HepG2 (cell line): ENCODE measurements at regions not wholly inside any gene's neighbourhood (a gene's known extent, or its start where the extent isn't known, plus 50 kb on each side); places are given as distances from the start of the nearest gene placed in this dataset.

Source experiments
- ATAC-seq: fragments of 200-7000 bp; cut with Tn5 transposase; 3 replicates; pipeline ENCODE4 v1.9.1; 2020; ENCODE audit warnings: mild to moderate bottlenecking, moderate library complexity
- BruUV-seq: library from RNA; stranded (reverse); fragments of 400-500 nt; replicated peaks from 2 replicates; lab custom pipeline; 2021; lab: Mats Ljungman, UMichigan
- CTCF ChIA-PET: fragments of 300-600 bp; formaldehyde crosslinking; extraction: SDS; loops from one replicate; lab custom pipeline; 2021; ENCODE audit warnings: low total read pairs, inconsistent platforms, low intra/inter-chr PET ratio; lab: Yijun Ruan, JAX
- POLR2A ChIA-PET: fragments of 350-600 bp; sonication (Branson Sonifier 250); formaldehyde crosslinking; loops from one replicate; lab custom pipeline; 2020; ENCODE audit warnings: antibody characterized with exemption, inconsistent platforms; lab: Yijun Ruan, JAX
- DNase-seq: peaks from one replicate; pipeline ENCODE4 v3.0.0-alpha.2; 2015; ENCODE audit warnings: low spot score
- FAIRE-seq: peaks from 3 replicates; lab custom pipeline; 2011; peaks lifted over from hg19 to GRCh38; lab: Jason Lieb, UNC
- H2AFZ ChIP-seq: one replicate; pipeline ENCODE4 v1.6.1; 2011; ENCODE audit warnings: low read length, inconsistent platforms
- H3K27ac ChIP-seq: fragments of 300-600 bp; 3 replicates; pipeline ENCODE4 v1.8.0; 2011; ENCODE audit warnings: mixed run types, mild to moderate bottlenecking, mixed read lengths, low read length, inconsistent platforms; ENCODE audit not compliant: insufficient read depth; ENCODE audit errors: extremely low read length
- H3K27me3 ChIP-seq, 2 experiments: fragments of 200-600 bp in 1 of 2; 2 replicates in 1 of 2; 3 replicates in 1 of 2; pipeline versions ENCODE4 v1.6.0 to v1.8.0; 2011; ENCODE audit warnings: low read length in 2 of 2, mild to moderate bottlenecking in 2 of 2, moderate library complexity in 2 of 2, inconsistent platforms in 1 of 2; ENCODE audit not compliant: insufficient read depth in 2 of 2, control insufficient read depth in 1 of 2
- H3K36me3 ChIP-seq, 2 experiments: fragments of 200-600 bp in 1 of 2; replicated peaks in 1 of 2; 2 replicates in 1 of 2; 3 replicates in 1 of 2; pipeline versions ENCODE4 v1.5.1 to v1.8.0; 2011; ENCODE audit warnings: low read length in 2 of 2, inconsistent platforms in 1 of 2; ENCODE audit not compliant: insufficient read depth in 2 of 2, control insufficient read depth in 1 of 2
- H3K4me1 ChIP-seq: 2 replicates; pipeline ENCODE4 v1.5.1; 2012; ENCODE audit warnings: low read length, inconsistent platforms; ENCODE audit not compliant: insufficient read depth
- H3K4me2 ChIP-seq: 2 replicates; pipeline ENCODE4 v1.6.0; 2011; ENCODE audit warnings: low read depth, low read length, inconsistent platforms
- H3K4me3 ChIP-seq, 3 experiments: fragments of 200-600 bp in 1 of 3; sonication (generic), shearing (Covaris generic) in 1 of 3; replicated peaks in 1 of 3; 2 replicates each; pipeline ENCODE4 v1.5.1; 2011 to 2016; ENCODE audit warnings: low read length in 3 of 3, inconsistent platforms in 2 of 3, low read depth in 2 of 3, mild to moderate bottlenecking in 2 of 3, control low read depth in 1 of 3, mixed read lengths in 1 of 3; ENCODE audit not compliant: insufficient read depth in 1 of 3
- H3K79me2 ChIP-seq: one replicate; pipeline ENCODE4 v1.6.1; 2011; ENCODE audit warnings: low read length, inconsistent platforms; ENCODE audit not compliant: insufficient read depth
- H3K9ac ChIP-seq: 2 replicates; pipeline ENCODE4 v1.6.0; 2011; ENCODE audit warnings: mild to moderate bottlenecking, low read depth, low read length, inconsistent platforms; ENCODE audit not compliant: insufficient read depth
- H3K9me3 ChIP-seq: 2 replicates; pipeline ENCODE4 v1.5.1; 2012; ENCODE audit warnings: mild to moderate bottlenecking, low read length
- H4K20me1 ChIP-seq: 2 replicates; pipeline ENCODE4 v1.6.0; 2011; ENCODE audit warnings: inconsistent platforms, mild to moderate bottlenecking, low read length, moderate library complexity; ENCODE audit not compliant: insufficient read depth
- KDM5B ChIP-seq: sonication (generic); formaldehyde crosslinking; IDR thresholded peaks from 2 replicates; pipeline ENCODE4 v1.4.0; 2020; ENCODE audit warnings: missing genetic modification reagents, mild to moderate bottlenecking, borderline replicate concordance
- MIXL1 ChIP-seq: IDR thresholded peaks from 2 replicates; pipeline ENCODE4 v1.6.1; 2016
- NCOR1 ChIP-seq: fragments of 200-600 bp; sonication (generic); IDR thresholded peaks from 2 replicates; pipeline ENCODE4 v1.7.0; 2017; ENCODE audit warnings: antibody characterized with exemption, low read length, borderline replicate concordance
- RFX3 ChIP-seq: IDR thresholded peaks from 2 replicates; pipeline ENCODE4 v1.6.1; 2016; ENCODE audit warnings: missing biosample characterization, missing genetic modification reagents
- TBX3 ChIP-seq: fragments of 450-650 bp; IDR thresholded peaks from 2 replicates; pipeline ENCODE4 v1.6.1; 2017; ENCODE audit warnings: antibody characterized with exemption, mild to moderate bottlenecking, inconsistent platforms, borderline replicate concordance
- ZFP62 ChIP-seq: sonication (generic); formaldehyde crosslinking; IDR thresholded peaks from 2 replicates; pipeline ENCODE4 v1.4.0; 2020; ENCODE audit warnings: missing genetic modification reagents
- ZNF431 ChIP-seq: sonication (generic); formaldehyde crosslinking; IDR thresholded peaks from 2 replicates; pipeline ENCODE4 v1.9.0; 2022; ENCODE audit warnings: missing genetic modification reagents, low read depth, mild to moderate bottlenecking, borderline replicate concordance
- ZNF552 ChIP-seq: sonication (generic); formaldehyde crosslinking; IDR thresholded peaks from 2 replicates; pipeline ENCODE4 v1.9.0; 2022; ENCODE audit warnings: missing genetic modification reagents, mild to moderate bottlenecking, borderline replicate concordance
- ZNF878 ChIP-seq: sonication (generic); formaldehyde crosslinking; IDR thresholded peaks from 2 replicates; pipeline ENCODE4 v1.8.1; 2023; ENCODE audit warnings: mild to moderate bottlenecking, missing genetic modification reagents, moderate library complexity
- WGBS: methylation state at CpG from one replicate; pipeline ENCODE4 v1.1.6; 2017; ENCODE audit warnings: low lambda C conversion rate; 5-methylcytosine and 5-hydroxymethylcytosine counted together
- in situ Hi-C: cut with HindIII; loops from 2 replicates; pipeline ENCODE4 v1.10.0; 2017; ENCODE audit warnings: low pct_unique_long_range_greater_than_20kb; ENCODE audit not compliant: extremely low pct_ligation_motif_present
- intact Hi-C: fragments of 100-400 bp; cut with micrococcal nuclease; formaldehyde crosslinking; loops from one replicate; pipeline ENCODE4 v1.10.0; 2022; ENCODE audit not compliant: unreplicated experiment
- TF ChIP-seq, protein P1 (sequence below): sonication (generic); formaldehyde crosslinking; IDR thresholded peaks from 2 replicates; pipeline ENCODE4 v1.4.0; 2020; ENCODE audit warnings: mild to moderate bottlenecking, missing genetic modification reagents

- ChIA-PET CTCF (no interaction called here), POLR2A (no interaction called here)
- no TSS peak for BruUV-seq
- no peaks in the 10 kb centered on the region; a peak in 1 of 5 replicates for H3K27me3 ChIP-seq
- H3K79me2 ChIP-seq, result no peaks in the 10 kb centered on the region
- DNase-seq (no peak), FAIRE-seq (no peak), ATAC-seq (no peak)
- no peaks in the 10 kb centered on the region for H4K20me1 ChIP-seq
- no peaks in the 10 kb centered on the region for H3K36me3 ChIP-seq
- TF ChIP-seq MIXL1 (CRISPR knock-in tag) (no peak), KDM5B (CRISPR knock-in tag) (no peak), NCOR1 (no peak), ZFP62 (CRISPR knock-in tag) (no peak), ZNF552 (CRISPR knock-in tag) (no peak), RFX3 (CRISPR knock-in tag) (no peak), ZNF878 (no peak), TBX3 (no peak), ZNF431 (CRISPR knock-in tag) (no peak)
- TF ChIP-seq, protein P1, sequence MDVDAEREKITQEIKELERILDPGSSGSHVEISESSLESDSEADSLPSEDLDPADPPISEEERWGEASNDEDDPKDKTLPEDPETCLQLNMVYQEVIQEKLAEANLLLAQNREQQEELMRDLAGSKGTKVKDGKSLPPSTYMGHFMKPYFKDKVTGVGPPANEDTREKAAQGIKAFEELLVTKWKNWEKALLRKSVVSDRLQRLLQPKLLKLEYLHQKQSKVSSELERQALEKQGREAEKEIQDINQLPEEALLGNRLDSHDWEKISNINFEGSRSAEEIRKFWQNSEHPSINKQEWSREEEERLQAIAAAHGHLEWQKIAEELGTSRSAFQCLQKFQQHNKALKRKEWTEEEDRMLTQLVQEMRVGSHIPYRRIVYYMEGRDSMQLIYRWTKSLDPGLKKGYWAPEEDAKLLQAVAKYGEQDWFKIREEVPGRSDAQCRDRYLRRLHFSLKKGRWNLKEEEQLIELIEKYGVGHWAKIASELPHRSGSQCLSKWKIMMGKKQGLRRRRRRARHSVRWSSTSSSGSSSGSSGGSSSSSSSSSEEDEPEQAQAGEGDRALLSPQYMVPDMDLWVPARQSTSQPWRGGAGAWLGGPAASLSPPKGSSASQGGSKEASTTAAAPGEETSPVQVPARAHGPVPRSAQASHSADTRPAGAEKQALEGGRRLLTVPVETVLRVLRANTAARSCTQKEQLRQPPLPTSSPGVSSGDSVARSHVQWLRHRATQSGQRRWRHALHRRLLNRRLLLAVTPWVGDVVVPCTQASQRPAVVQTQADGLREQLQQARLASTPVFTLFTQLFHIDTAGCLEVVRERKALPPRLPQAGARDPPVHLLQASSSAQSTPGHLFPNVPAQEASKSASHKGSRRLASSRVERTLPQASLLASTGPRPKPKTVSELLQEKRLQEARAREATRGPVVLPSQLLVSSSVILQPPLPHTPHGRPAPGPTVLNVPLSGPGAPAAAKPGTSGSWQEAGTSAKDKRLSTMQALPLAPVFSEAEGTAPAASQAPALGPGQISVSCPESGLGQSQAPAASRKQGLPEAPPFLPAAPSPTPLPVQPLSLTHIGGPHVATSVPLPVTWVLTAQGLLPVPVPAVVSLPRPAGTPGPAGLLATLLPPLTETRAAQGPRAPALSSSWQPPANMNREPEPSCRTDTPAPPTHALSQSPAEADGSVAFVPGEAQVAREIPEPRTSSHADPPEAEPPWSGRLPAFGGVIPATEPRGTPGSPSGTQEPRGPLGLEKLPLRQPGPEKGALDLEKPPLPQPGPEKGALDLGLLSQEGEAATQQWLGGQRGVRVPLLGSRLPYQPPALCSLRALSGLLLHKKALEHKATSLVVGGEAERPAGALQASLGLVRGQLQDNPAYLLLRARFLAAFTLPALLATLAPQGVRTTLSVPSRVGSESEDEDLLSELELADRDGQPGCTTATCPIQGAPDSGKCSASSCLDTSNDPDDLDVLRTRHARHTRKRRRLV (CRISPR knock-in tag), result no peak
- no peaks in the 10 kb centered on the region for H3K9me3 ChIP-seq
- intact Hi-C loops (no loop called here), in situ Hi-C loops (no loop called here)
- H2AFZ ChIP-seq, result no peak overlapping the region
- no peak overlapping the region for H3K4me3 ChIP-seq
- H3K27ac ChIP-seq, result no peak overlapping the region
- no peak overlapping the region for H3K4me2 ChIP-seq
- WGBS, result 0% methylated on average over 1 of the region's 1 CpG
- H3K9ac ChIP-seq, result no peak overlapping the region
- no peaks in the 10 kb centered on the region for H3K4me1 ChIP-seq
These were observed 915.9 kb downstream of the PLA2G4A start for GRCh38 chr1:187744665-187745064.
